ENCODE measurements at regions not wholly inside any gene's neighbourhood (a gene's known extent, or its start where the extent isn't known, plus 50 kb on each side); places are given as distances from the start of the nearest gene placed in this dataset.

DNA sequence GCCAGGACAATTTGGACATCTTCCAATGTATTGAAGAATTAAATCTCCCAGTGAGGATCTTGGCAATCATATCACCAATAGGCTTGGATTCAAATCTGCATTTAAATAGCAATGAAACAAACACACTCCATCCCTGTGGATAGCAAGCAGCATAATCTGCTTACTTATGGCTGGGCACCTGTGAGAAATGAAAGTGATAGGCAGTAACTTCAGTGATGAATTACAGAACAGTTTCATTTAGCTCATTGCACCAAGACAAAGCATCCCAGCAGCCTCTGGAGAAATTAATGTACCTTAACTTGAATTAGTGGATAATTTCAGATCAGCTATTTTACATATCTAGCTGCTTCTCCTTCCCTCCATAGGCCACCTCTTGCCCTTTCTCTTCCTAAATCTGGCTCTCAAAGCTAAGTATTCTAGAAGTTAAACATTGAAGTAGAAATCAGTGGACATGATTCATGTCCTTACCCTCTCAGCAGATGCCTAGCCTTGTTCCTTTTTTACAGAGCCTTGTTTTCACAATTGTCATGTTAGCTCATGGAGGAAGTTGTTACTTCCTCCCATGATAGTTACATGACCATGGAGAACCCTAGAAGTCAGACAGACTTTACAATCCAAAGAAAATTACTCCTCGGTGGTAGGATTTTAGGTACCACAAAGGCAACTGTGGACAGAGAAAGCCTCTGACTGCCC, 88.5 kb upstream of the TACR1 start:
- Histone ChIP-seq H3K4me1 (no peaks in the 10 kb centered on the region), H3K4me3 (no peak overlapping the region), H3K27ac (no peak overlapping the region), H3K9me3 (no peaks in the 10 kb centered on the region), H3K36me3 (no peaks in the 10 kb centered on the region), H3K27me3 (no peaks in the 10 kb centered on the region)
- intact Hi-C loops (cut with DNase I; ENCODE audit: low total_unique reads) = no loop called here
- TF ChIP-seq POLR2A (IDR thresholded peaks at IDR 0.05) (no peak), POLR2AphosphoS5 (IDR thresholded peaks at IDR 0.05) (no peak)
- TF ChIP-seq, protein P1, sequence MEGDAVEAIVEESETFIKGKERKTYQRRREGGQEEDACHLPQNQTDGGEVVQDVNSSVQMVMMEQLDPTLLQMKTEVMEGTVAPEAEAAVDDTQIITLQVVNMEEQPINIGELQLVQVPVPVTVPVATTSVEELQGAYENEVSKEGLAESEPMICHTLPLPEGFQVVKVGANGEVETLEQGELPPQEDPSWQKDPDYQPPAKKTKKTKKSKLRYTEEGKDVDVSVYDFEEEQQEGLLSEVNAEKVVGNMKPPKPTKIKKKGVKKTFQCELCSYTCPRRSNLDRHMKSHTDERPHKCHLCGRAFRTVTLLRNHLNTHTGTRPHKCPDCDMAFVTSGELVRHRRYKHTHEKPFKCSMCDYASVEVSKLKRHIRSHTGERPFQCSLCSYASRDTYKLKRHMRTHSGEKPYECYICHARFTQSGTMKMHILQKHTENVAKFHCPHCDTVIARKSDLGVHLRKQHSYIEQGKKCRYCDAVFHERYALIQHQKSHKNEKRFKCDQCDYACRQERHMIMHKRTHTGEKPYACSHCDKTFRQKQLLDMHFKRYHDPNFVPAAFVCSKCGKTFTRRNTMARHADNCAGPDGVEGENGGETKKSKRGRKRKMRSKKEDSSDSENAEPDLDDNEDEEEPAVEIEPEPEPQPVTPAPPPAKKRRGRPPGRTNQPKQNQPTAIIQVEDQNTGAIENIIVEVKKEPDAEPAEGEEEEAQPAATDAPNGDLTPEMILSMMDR (IDR thresholded peaks at IDR 0.05) = no peak
- DNase-seq (ENCODE audit: low spot score in 2 of 2) = no peak

DNA sequence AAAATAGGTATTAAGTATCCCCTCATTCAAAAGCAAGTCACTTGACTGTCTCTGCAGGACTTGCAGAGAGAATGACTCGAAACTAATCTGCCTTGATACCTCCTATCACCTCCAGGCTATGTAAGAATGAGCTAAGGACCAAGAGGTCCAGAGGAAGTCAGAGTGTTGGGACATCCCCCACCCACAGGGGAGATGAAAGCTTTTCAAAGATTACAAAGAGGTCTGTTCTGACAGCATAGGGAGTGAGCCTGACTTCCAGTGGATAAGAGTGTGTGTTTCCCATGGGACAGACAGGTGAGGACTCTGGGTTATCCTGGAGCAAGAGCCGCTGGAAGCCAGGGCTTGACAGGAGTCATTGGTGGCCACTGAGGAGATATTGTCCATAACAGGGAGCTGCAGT, 85.0 kb upstream of the TACR1 start:
- TF ChIP-seq, protein P1 (IDR thresholded peaks at IDR 0.05) = no peak
- TF ChIP-seq POLR2AphosphoS5 (IDR thresholded peaks at IDR 0.05) (no peak), POLR2A (IDR thresholded peaks at IDR 0.05) (no peak)
- no peaks in the 10 kb centered on the region for H3K27me3 ChIP-seq
- H3K27ac ChIP-seq = no peak overlapping the region
- H3K9me3 ChIP-seq = no peaks in the 10 kb centered on the region
- no peaks in the 10 kb centered on the region for H3K4me1 ChIP-seq
- no peak for DNase-seq (ENCODE audit: low spot score in 2 of 2)
- intact Hi-C loops (cut with DNase I; ENCODE audit: low total_unique reads) = no loop called here
- no peak overlapping the region for H3K4me3 ChIP-seq
- no peaks in the 10 kb centered on the region for H3K36me3 ChIP-seq

DNA sequence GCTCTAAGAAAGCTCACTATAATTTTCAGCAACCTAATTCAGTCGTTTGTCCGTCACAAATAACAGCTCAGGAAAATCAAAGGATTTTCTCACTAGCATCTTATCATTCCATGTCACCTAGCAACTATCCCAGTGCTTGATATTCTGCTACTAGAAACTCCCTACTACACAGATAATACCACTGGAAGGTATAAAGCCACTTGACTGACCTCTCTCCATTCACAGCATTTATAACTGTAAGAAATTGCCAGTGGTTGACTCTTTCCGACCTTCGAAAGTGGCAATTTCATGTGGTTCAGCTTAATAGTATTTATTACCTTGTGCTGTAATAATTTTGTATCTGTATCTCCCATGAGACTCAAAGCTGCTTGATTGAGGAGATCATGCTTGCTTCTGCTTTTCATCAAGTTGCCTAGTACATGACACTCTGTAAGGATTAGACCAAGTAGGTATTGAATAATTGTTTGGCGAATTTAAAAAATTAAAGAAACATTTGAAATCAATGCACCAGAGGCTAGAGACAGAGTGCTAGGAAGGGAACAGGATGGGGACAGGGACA, 79.6 kb upstream of the TACR1 start:
- Histone ChIP-seq H3K27me3 (no peaks in the 10 kb centered on the region), H3K27ac (no peak overlapping the region), H3K9me3 (peaks cover 0 to 3% of the 10 kb centered on the region in 2 donors), H3K36me3 (no peaks in the 10 kb centered on the region), H3K4me1 (no peaks in the 10 kb centered on the region), H3K4me3 (no peak overlapping the region)
- no peak for DNase-seq (ENCODE audit: low spot score in 2 of 2)
- TF ChIP-seq, protein P1 (IDR thresholded peaks at IDR 0.05) = no peak
- TF ChIP-seq POLR2A (IDR thresholded peaks at IDR 0.05) = no peak
- no peak for TF ChIP-seq POLR2AphosphoS5 (IDR thresholded peaks at IDR 0.05)
- intact Hi-C loops (cut with DNase I; ENCODE audit: low total_unique reads) = no loop called here

DNA sequence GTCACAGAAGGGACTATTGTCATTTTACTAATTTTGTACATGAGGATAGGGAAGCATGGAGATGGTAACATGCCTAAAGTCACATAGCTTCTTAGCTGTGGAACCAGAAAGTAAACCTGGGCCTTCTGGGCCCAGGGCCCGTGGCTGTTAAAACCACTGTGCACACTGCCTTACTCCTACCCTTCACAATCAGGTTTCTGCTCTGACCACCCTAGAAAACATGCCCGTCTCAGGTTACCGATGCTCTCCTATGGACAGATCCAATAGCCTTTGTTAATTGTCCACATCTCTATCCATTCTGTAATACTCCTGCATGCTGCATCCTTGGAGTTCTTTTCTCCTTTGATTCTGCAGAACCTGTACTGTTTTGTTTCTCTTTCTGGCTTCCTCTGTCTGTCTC, 79.0 kb upstream of the TACR1 start:
- Histone ChIP-seq H3K4me1 (no peaks in the 10 kb centered on the region), H3K36me3 (no peaks in the 10 kb centered on the region), H3K27ac (no peak overlapping the region), H3K27me3 (no peaks in the 10 kb centered on the region), H3K4me3 (no peak overlapping the region), H3K9me3 (peaks cover 0 to 9% of the 10 kb centered on the region in 2 donors)
- TF ChIP-seq POLR2AphosphoS5 (IDR thresholded peaks at IDR 0.05) (no peak), POLR2A (IDR thresholded peaks at IDR 0.05) (no peak)
- TF ChIP-seq, protein P1 (IDR thresholded peaks at IDR 0.05) = no peak
- intact Hi-C loops (cut with DNase I; ENCODE audit: low total_unique reads) = no loop called here
- no peak for DNase-seq (ENCODE audit: low spot score in 2 of 2)

DNA sequence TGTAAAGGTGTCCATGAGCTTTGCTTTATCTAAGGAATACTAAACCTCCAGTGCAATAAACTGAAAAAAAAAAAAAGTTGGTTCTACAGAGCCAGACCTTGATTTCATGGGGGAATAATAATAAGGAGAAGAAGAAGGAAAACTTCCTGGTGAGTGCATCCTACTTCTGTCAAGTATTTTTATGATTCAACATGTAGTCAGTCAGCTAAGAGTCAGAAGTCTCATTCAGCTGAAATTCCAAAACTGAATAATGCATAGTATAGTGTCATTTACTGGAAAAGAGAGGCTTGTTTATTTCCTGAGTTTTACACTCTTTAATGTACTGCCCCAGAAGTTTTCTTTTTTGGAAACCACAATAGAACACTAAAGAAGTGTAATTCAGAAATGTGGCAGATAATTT, 77.8 kb upstream of the TACR1 start:
- no peaks in the 10 kb centered on the region for H3K27me3 ChIP-seq
- no peaks in the 10 kb centered on the region for H3K36me3 ChIP-seq
- DNase-seq (ENCODE audit: low spot score in 2 of 2) = no peak
- H3K9me3 ChIP-seq = peaks cover 0 to 10% of the 10 kb centered on the region in 2 donors
- intact Hi-C loops (cut with DNase I; ENCODE audit: low total_unique reads) = no loop called here
- H3K4me1 ChIP-seq = no peaks in the 10 kb centered on the region
- TF ChIP-seq, protein P1 (IDR thresholded peaks at IDR 0.05) = no peak
- TF ChIP-seq POLR2A (IDR thresholded peaks at IDR 0.05) (no peak), POLR2AphosphoS5 (IDR thresholded peaks at IDR 0.05) (no peak)
- H3K4me3 ChIP-seq = no peak overlapping the region
- no peak overlapping the region for H3K27ac ChIP-seq

Data from breast epithelium (tissue), 4 donors.